ENCODE measurements at regions not wholly inside any gene's neighbourhood (a gene's known extent, or its start where the extent isn't known, plus 50 kb on each side); places are given as distances from the start of the nearest gene placed in this dataset.
"Not testable (repeated sequence)": the region's sequence is repeated elsewhere in the genome, so short reads cannot be mapped to it uniquely, and the experiment has no call there.

- no peak for DNase-seq (ENCODE audit: low spot score in 2 of 2)
- WGBS, 2 donors, result 92 to 97% methylated on average over 1 of the region's 1 CpG
- intact Hi-C loops (cut with DNase I; ENCODE audit: low total_unique reads), result no loop called here
- no peak overlapping the region for H3K4me3 ChIP-seq (ENCODE audit: low read depth, poor library complexity, severe bottlenecking)
- TF ChIP-seq POLR2A (IDR thresholded peaks at IDR 0.05), result no peak
- no peak for TF ChIP-seq CTCF (IDR thresholded peaks at IDR 0.05)
These were observed 438.3 kb downstream of the PRELID2 start for GRCh38 chr5:145396888-145397287.

GRCh38 chr5:145395151-145395550 is 440.0 kb downstream of the PRELID2 start:
- WGBS, 2 donors, result 57 to 66% methylated on average over 6 to 7 of the region's 7 CpGs
- intact Hi-C loops (cut with DNase I; ENCODE audit: low total_unique reads); DNase-seq (ENCODE audit: low spot score in 2 of 2); H3K4me3 ChIP-seq (ENCODE audit: low read depth, poor library complexity, severe bottlenecking): not testable (repeated sequence)

- no peak for DNase-seq (ENCODE audit: low spot score in 2 of 2)
- intact Hi-C loops (cut with DNase I; ENCODE audit: low total_unique reads), result no loop called here
- WGBS, 2 donors, result 66 to 74% methylated on average over 3 of the region's 3 CpGs
- H3K4me3 ChIP-seq (ENCODE audit: low read depth, poor library complexity, severe bottlenecking), result no peak overlapping the region
- TF ChIP-seq CTCF (IDR thresholded peaks at IDR 0.05) (no peak), POLR2A (IDR thresholded peaks at IDR 0.05) (no peak)
These were observed 441.7 kb downstream of the PRELID2 start for GRCh38 chr5:145393426-145393825.

GRCh38 chr5:145389047-145389446 is 446.1 kb downstream of the PRELID2 start:
- 0% methylated on average over 1 of the region's 1 CpG for WGBS, 2 donors
- intact Hi-C loops (cut with DNase I; ENCODE audit: low total_unique reads), result no loop called here
- no peak overlapping the region for H3K4me3 ChIP-seq (ENCODE audit: low read depth, poor library complexity, severe bottlenecking)
- DNase-seq (ENCODE audit: low spot score in 2 of 2), result no peak
- no peak for TF ChIP-seq POLR2A (IDR thresholded peaks at IDR 0.05)
- no peak for TF ChIP-seq CTCF (IDR thresholded peaks at IDR 0.05)

GRCh38 chr5:145385276-145385675 is 449.9 kb downstream of the PRELID2 start:
- 94 to 100% methylated on average over 2 of the region's 2 CpGs for WGBS, 2 donors
- DNase-seq (ENCODE audit: low spot score in 2 of 2), result no peak
- no peak for TF ChIP-seq CTCF (IDR thresholded peaks at IDR 0.05)
- no peak for TF ChIP-seq POLR2A (IDR thresholded peaks at IDR 0.05)
- H3K4me3 ChIP-seq (ENCODE audit: low read depth, poor library complexity, severe bottlenecking), result no peak overlapping the region
- intact Hi-C loops (cut with DNase I; ENCODE audit: low total_unique reads), result no loop called here

GRCh38 chr5:145378226-145378625 is 456.9 kb downstream of the PRELID2 start:
- TF ChIP-seq CTCF (IDR thresholded peaks at IDR 0.05) (no peak), POLR2A (IDR thresholded peaks at IDR 0.05) (no peak)
- intact Hi-C loops (cut with DNase I; ENCODE audit: low total_unique reads), result no loop called here

More at GRCh38 chr5:145378226-145378625, 456.9 kb downstream of the PRELID2 start:
- no peak overlapping the region for H3K4me3 ChIP-seq (ENCODE audit: low read depth, poor library complexity, severe bottlenecking)
- 0 to 89% methylated on average over 1 of the region's 1 CpG for WGBS, 2 donors
- no peak for DNase-seq (ENCODE audit: low spot score in 2 of 2)
